Gastroesophageal sphincter (tissue), 4 donors: ENCODE measurements at regions not wholly inside any gene's neighbourhood (a gene's known extent, or its start where the extent isn't known, plus 50 kb on each side); places are given as distances from the start of the nearest gene placed in this dataset.

Experiments used
- ATAC-seq: fragments of 150-250 bp; one replicate; pipeline ENCODE4 v1.9.1; 2016; ENCODE audit warnings: mild to moderate bottlenecking, moderate library complexity
- H3K27ac ChIP-seq, 4 donors: fragments of 200-600 bp; sonication (generic) in 3 of 4; 1 replicate in 3 of 4; 2 replicates in 1 of 4; pipeline ENCODE4 v1.5.1; 2016 to 2019
- H3K27me3 ChIP-seq: fragments of 200-600 bp; sonication (generic); one replicate; pipeline ENCODE4 v1.5.1; 2019
- H3K36me3 ChIP-seq, 2 donors: fragments of 200-600 bp; sonication (generic); one replicate each; pipeline ENCODE4 v1.5.1; 2019; ENCODE audit warnings: control low read depth in 1 of 2
- H3K4me1 ChIP-seq, 3 donors: fragments of 200-600 bp; sonication (generic); 1 replicate in 2 of 3; 2 replicates in 1 of 3; pipeline ENCODE4 v1.5.1; 2016 to 2019; ENCODE audit warnings: control low read depth in 2 of 3
- H3K4me3 ChIP-seq, 2 donors: fragments of 200-600 bp; sonication (generic); one replicate each; pipeline ENCODE4 v1.5.1; 2019; ENCODE audit warnings: mild to moderate bottlenecking in 1 of 2, moderate library complexity in 1 of 2
- H3K9me3 ChIP-seq, 3 donors: fragments of 200-600 bp; sonication (generic); one replicate each; pipeline ENCODE4 v1.5.1; 2017 to 2019; ENCODE audit warnings: control low read depth in 2 of 3
- CTCF ChIP-seq, 4 experiments: fragments of 200-600 bp in 2 of 4; fragments of 450-650 bp in 2 of 4; sonication (generic) in 1 of 4; IDR thresholded peaks; one replicate each; pipeline ENCODE4 v1.5.1; 2017 to 2019; ENCODE audit warnings: antibody characterized with exemption in 4 of 4, mild to moderate bottlenecking in 2 of 4, moderate library complexity in 2 of 4
- EP300 ChIP-seq: sonication (generic); formaldehyde crosslinking; IDR thresholded peaks from one replicate; pipeline ENCODE4 v1.6.1; 2017; ENCODE audit warnings: antibody characterized with exemption, mild to moderate bottlenecking
- POLR2A ChIP-seq, 2 donors: fragments of 450-650 bp; IDR thresholded peaks; one replicate each; pipeline ENCODE4 v1.6.1; 2017; ENCODE audit warnings: antibody characterized with exemption in 2 of 2, mild to moderate bottlenecking in 2 of 2, moderate library complexity in 1 of 2
- POLR2AphosphoS5 ChIP-seq: sonication (generic); formaldehyde crosslinking; IDR thresholded peaks from one replicate; pipeline ENCODE4 v1.6.1; 2017; ENCODE audit warnings: antibody characterized with exemption
- WGBS, 2 donors: methylation state at CpG; one replicate each; pipeline ENCODE4 v1.1.5; 2018; ENCODE audit warnings: low coverage in 1 of 2; 5-methylcytosine and 5-hydroxymethylcytosine counted together

GRCh38 chr20:6613280-6613861 lies 154.1 kb upstream of the BMP2 start:
- Histone ChIP-seq H3K4me1 (no peaks in the 10 kb centered on the region), H3K36me3 (no peaks in the 10 kb centered on the region), H3K27me3 (no peaks in the 10 kb centered on the region), H3K4me3 (no peak overlapping the region), H3K27ac (no peak overlapping the region), H3K9me3 (no peaks in the 10 kb centered on the region)
- no peak for TF ChIP-seq POLR2A (IDR thresholded peaks at IDR 0.05)
- TF ChIP-seq POLR2AphosphoS5 = no peak
- no peak for TF ChIP-seq EP300
- TF ChIP-seq CTCF (IDR thresholded peaks at IDR 0.05) = no peak
- ATAC-seq = no peak
- WGBS, 2 donors = 11 to 54% methylated on average over 3 to 8 of the region's 8 CpGs

- no peak overlapping the region for H3K4me3 ChIP-seq
- H3K27ac ChIP-seq = no peak overlapping the region
- no peaks in the 10 kb centered on the region for H3K36me3 ChIP-seq
- no peaks in the 10 kb centered on the region for H3K9me3 ChIP-seq
- TF ChIP-seq POLR2AphosphoS5 = no peak
- TF ChIP-seq EP300 = no peak
- TF ChIP-seq CTCF (IDR thresholded peaks at IDR 0.05) = no peak
- TF ChIP-seq POLR2A (IDR thresholded peaks at IDR 0.05) = no peak
- WGBS, 2 donors = 57 to 70% methylated on average over 1 of the region's 1 CpG
- no peak for ATAC-seq
- H3K27me3 ChIP-seq = no peaks in the 10 kb centered on the region
- H3K4me1 ChIP-seq = no peaks in the 10 kb centered on the region
Observed at GRCh38 chr20:6612606-6612923, 154.9 kb upstream of the BMP2 start.

GRCh38 chr20:6611911-6612605 lies 155.4 kb upstream of the BMP2 start:
- H3K9me3 ChIP-seq = no peaks in the 10 kb centered on the region
- WGBS, 2 donors = 90 to 100% methylated on average over 1 of the region's 2 CpGs
- no peak overlapping the region for H3K4me3 ChIP-seq
- no peaks in the 10 kb centered on the region for H3K36me3 ChIP-seq
- ATAC-seq = no peak
- no peak overlapping the region for H3K27ac ChIP-seq
- no peaks in the 10 kb centered on the region for H3K4me1 ChIP-seq
- H3K27me3 ChIP-seq = no peaks in the 10 kb centered on the region
- no peak for TF ChIP-seq CTCF (IDR thresholded peaks at IDR 0.05)
- TF ChIP-seq POLR2AphosphoS5 = no peak
- TF ChIP-seq EP300 = no peak
- no peak for TF ChIP-seq POLR2A (IDR thresholded peaks at IDR 0.05)

DNA sequence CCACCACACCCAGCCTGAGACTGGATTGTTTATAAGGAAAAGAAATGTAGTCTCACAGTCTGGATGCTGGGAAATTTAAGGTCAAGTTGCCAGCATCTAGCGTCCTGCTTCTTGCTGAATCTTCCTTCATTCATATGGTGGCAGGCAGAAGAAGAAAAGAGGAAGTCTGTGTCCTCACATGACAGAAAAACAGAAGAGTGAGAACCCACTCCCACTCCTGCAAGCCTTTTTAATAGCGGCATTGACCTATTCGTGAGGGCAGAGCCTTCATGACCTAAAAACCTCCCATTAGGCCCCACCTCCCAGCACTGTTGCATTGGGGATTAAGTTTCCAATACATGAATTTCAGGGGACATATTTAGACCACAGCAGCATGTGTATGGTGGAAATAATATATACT lies 160.8 kb upstream of the BMP2 start:
- Histone ChIP-seq H3K4me1 (no peaks in the 10 kb centered on the region), H3K9me3 (no peaks in the 10 kb centered on the region), H3K4me3 (no peak overlapping the region), H3K27me3 (no peaks in the 10 kb centered on the region), H3K36me3 (no peaks in the 10 kb centered on the region), H3K27ac (no peak overlapping the region)
- WGBS, 2 donors = 90% methylated on average over 3 of the region's 3 CpGs; no CpG with 5 or more reads in 1 of the 2 donors
- TF ChIP-seq POLR2A (IDR thresholded peaks at IDR 0.05) (no peak), EP300 (no peak), POLR2AphosphoS5 (no peak), CTCF (IDR thresholded peaks at IDR 0.05) (no peak)
- ATAC-seq = no peak
